ENCODE measurements at regions not wholly inside any gene's neighbourhood (a gene's known extent, or its start where the extent isn't known, plus 50 kb on each side); places are given as distances from the start of the nearest gene placed in this dataset.
"Not testable (repeated sequence)": the region's sequence is repeated elsewhere in the genome, so short reads cannot be mapped to it uniquely, and the experiment has no call there.

GRCh38 chr9:126173401-126173800, 153.2 kb upstream of the MVB12B start:
- DNase-seq = no peak

- DNase-seq = no peak
Measured at GRCh38 chr9:126173929-126174328, 152.7 kb upstream of the MVB12B start.

- no peak for DNase-seq
Measured at GRCh38 chr9:126183266-126183665, 143.4 kb upstream of the MVB12B start.

GRCh38 chr9:126190994-126191393, 135.6 kb upstream of the MVB12B start:
- not testable (repeated sequence) for DNase-seq

GRCh38 chr9:126198854-126199253, 127.8 kb upstream of the MVB12B start:
- no peak for DNase-seq

- DNase-seq = no peak
Measured at GRCh38 chr9:126203313-126203712, 123.3 kb upstream of the MVB12B start.

GRCh38 chr9:126204197-126204596, 122.4 kb upstream of the MVB12B start:
- DNase-seq = no peak

GRCh38 chr9:126204708-126205225, 121.9 kb upstream of the MVB12B start:
- no peak for DNase-seq

GRCh38 chr9:126205265-126205664, 121.4 kb upstream of the MVB12B start:
- no peak for DNase-seq

- no peak for DNase-seq
Measured at GRCh38 chr9:126205845-126206498, 120.7 kb upstream of the MVB12B start.

GRCh38 chr9:126207256-126207655, 119.4 kb upstream of the MVB12B start:
- DNase-seq = no peak

- DNase-seq = no peak
Measured at GRCh38 chr9:126208216-126208758, 118.3 kb upstream of the MVB12B start.

- DNase-seq = no peak
Measured at GRCh38 chr9:126211441-126212074, 115.1 kb upstream of the MVB12B start.

GRCh38 chr9:126215486-126215885, 111.1 kb upstream of the MVB12B start:
- no peak for DNase-seq

GRCh38 chr9:126216826-126217225, 109.8 kb upstream of the MVB12B start:
- no peak for DNase-seq

- DNase-seq = no peak
Measured at GRCh38 chr9:126217250-126217653, 109.4 kb upstream of the MVB12B start.

- no peak for DNase-seq
Measured at GRCh38 chr9:126217797-126218196, 108.8 kb upstream of the MVB12B start.

- DNase-seq = no peak
Measured at GRCh38 chr9:126218359-126219125, 108.1 kb upstream of the MVB12B start.

GRCh38 chr9:126219166-126219565, 107.5 kb upstream of the MVB12B start:
- no peak for DNase-seq

GRCh38 chr9:126219648-126220063, 107.0 kb upstream of the MVB12B start:
- no peak for DNase-seq

- DNase-seq = no peak
Measured at GRCh38 chr9:126221480-126221879, 105.1 kb upstream of the MVB12B start.

GRCh38 chr9:126222363-126222834, 104.2 kb upstream of the MVB12B start:
- no peak for DNase-seq
